Cardiac fibroblast (primary cell): ENCODE measurements at regions not wholly inside any gene's neighbourhood (a gene's known extent, or its start where the extent isn't known, plus 50 kb on each side); places are given as distances from the start of the nearest gene placed in this dataset.

Experiments used
- DNase-seq, 2 donors: peaks; one replicate each; pipeline versions ENCODE4 v3.0.0 to v3.0.0-alpha.2; 2010; ENCODE audit warnings: low read depth in 2 of 2
- H3K4me3 ChIP-seq, 2 donors: replicated peaks in 1 of 2; 1 replicate in 1 of 2; 2 replicates in 1 of 2; pipeline ENCODE4 v1.5.1; 2011; ENCODE audit warnings: low read depth in 2 of 2, low read length in 2 of 2, mild to moderate bottlenecking in 2 of 2, moderate library complexity in 1 of 2
- CTCF ChIP-seq: IDR thresholded peaks from one replicate; pipeline ENCODE4 v1.5.1; 2011; ENCODE audit warnings: low read depth, mild to moderate bottlenecking, low read length, inconsistent platforms

GRCh38 chr15:31570591-31570990 is 244.0 kb downstream of the KLF13 start:
- H3K4me3 ChIP-seq, result no peak overlapping the region
- DNase-seq, result no peak
- no peak for TF ChIP-seq CTCF

GRCh38 chr15:31571676-31572075 is 245.0 kb downstream of the KLF13 start:
- peak in 1 of 2 donors; percentile 8 for DNase-seq
- no peak overlapping the region for H3K4me3 ChIP-seq
- TF ChIP-seq CTCF, result peak; percentile 4

GRCh38 chr15:31573759-31574158 is 247.1 kb downstream of the KLF13 start:
- no peak for DNase-seq
- no peak for TF ChIP-seq CTCF
- no peak overlapping the region for H3K4me3 ChIP-seq

GRCh38 chr15:31574766-31575165 is 248.1 kb downstream of the KLF13 start:
- no peak for DNase-seq
- no peak overlapping the region for H3K4me3 ChIP-seq
- no peak for TF ChIP-seq CTCF

GRCh38 chr15:31577108-31577507 is 250.5 kb downstream of the KLF13 start:
- H3K4me3 ChIP-seq, result no peak overlapping the region
- no peak for DNase-seq
- no peak for TF ChIP-seq CTCF

GRCh38 chr15:31579282-31579681 is 252.6 kb downstream of the KLF13 start:
- no peak for DNase-seq
- H3K4me3 ChIP-seq, result no peak overlapping the region
- no peak for TF ChIP-seq CTCF

GRCh38 chr15:31579976-31580375 is 253.3 kb downstream of the KLF13 start:
- no peak for DNase-seq
- H3K4me3 ChIP-seq, result no peak overlapping the region
- TF ChIP-seq CTCF, result no peak
